ENCODE measurements at regions not wholly inside any gene's neighbourhood (a gene's known extent, or its start where the extent isn't known, plus 50 kb on each side); places are given as distances from the start of the nearest gene placed in this dataset.

GRCh38 chr22:47779474-47779873 lies 1017.0 kb downstream of the TBC1D22A start:
- Histone ChIP-seq H3K79me1 (ENCODE audit: low read depth in 1 of 2, low read length in 2 of 2) (no peaks in the 10 kb centered on the region), H4K5ac (ENCODE audit: low read depth, low read length) (no peak overlapping the region), H3K36me3 (ENCODE audit: control insufficient read depth, insufficient read depth, low read length) (no peaks in the 10 kb centered on the region), H3K9me3 (ENCODE audit: control insufficient read depth, insufficient read depth, low read length) (peaks cover 54% of the 10 kb centered on the region), H2AFZ (replicated peaks; ENCODE audit: low read length, poor library complexity) (no peak overlapping the region), H3K14ac (replicated peaks; ENCODE audit: low read depth, low read length) (no peak overlapping the region), H3K18ac (ENCODE audit: low read depth, low read length) (no peak overlapping the region), H3K4me2 (ENCODE audit: low read depth, low read length) (no peak overlapping the region), H2AK5ac (ENCODE audit: low read depth, low read length) (no peak overlapping the region), H4K8ac (ENCODE audit: low read depth in 2 of 2, low read length in 2 of 2) (no peak overlapping the region), H2BK20ac (ENCODE audit: low read depth, low read length) (no peak overlapping the region), H3K27me3 (ENCODE audit: control insufficient read depth, insufficient read depth, low read length) (no peaks in the 10 kb centered on the region), H2BK5ac (ENCODE audit: low read depth, low read length, poor library complexity, severe bottlenecking) (no peak overlapping the region), H3K9me1 (ENCODE audit: insufficient read depth, low read length) (no peaks in the 10 kb centered on the region), H3K4me1 (ENCODE audit: control insufficient read depth, insufficient read depth, low read length) (no peaks in the 10 kb centered on the region), H3K4ac (ENCODE audit: low read depth, low read length) (no peak overlapping the region), H3K27ac (ENCODE audit: insufficient read depth, low read length) (no peak overlapping the region), H3K9ac (ENCODE audit: low read depth, low read length) (no peak overlapping the region), H3K4me3 (ENCODE audit: insufficient read depth, low read depth, low read length) (no peak overlapping the region), H2BK120ac (ENCODE audit: low read depth, low read length) (no peak overlapping the region), H3K56ac (ENCODE audit: extremely low read depth, insufficient read depth, low read length) (no peak overlapping the region), H3K23ac (ENCODE audit: low read depth, low read length) (no peak overlapping the region), H4K20me1 (ENCODE audit: insufficient read depth, low read length) (no peaks in the 10 kb centered on the region), H2AK9ac (replicated peaks; ENCODE audit: low read depth, low read length, poor library complexity) (no peak overlapping the region), H4K91ac (ENCODE audit: insufficient read depth, low read depth, low read length) (no peak overlapping the region), H2BK15ac (ENCODE audit: low read depth, low read length) (no peak overlapping the region)
- no CpG with 5 or more reads among the region's 7 CpGs for WGBS, 2 experiments (ENCODE audit: extremely low coverage in 2 of 2, insufficient read length in 1 of 2)
- intact Hi-C loops (cut with micrococcal nuclease): no loop called here
- BruUV-seq (replicated peaks): no TSS peak
- ChIA-PET POLR2A (ENCODE audit: unreplicated experiment) (no interaction called here), CTCF (no interaction called here)
- DNase-seq (no peak), ATAC-seq (ENCODE audit: low read depth) (no peak)
- in situ Hi-C loops (cut with MboI; ENCODE audit: low sequenced_read_pairs): no loop called here
- TF ChIP-seq FOS (IDR thresholded peaks at IDR 0.05; ENCODE audit: low read depth, low read length) (no peak), RFX5 (IDR thresholded peaks at IDR 0.05; ENCODE audit: low read depth, low read length) (no peak), MAFK (IDR thresholded peaks at IDR 0.05; ENCODE audit: low read depth, low read length) (no peak), CTCF (conservative IDR thresholded peaks at IDR 0.05; ENCODE audit: low read depth, low read length) (no peak), ELK1 (IDR thresholded peaks at IDR 0.05; ENCODE audit: borderline replicate concordance, low read depth, low read length) (no peak), SMC3 (IDR thresholded peaks at IDR 0.05; ENCODE audit: low read depth, low read length) (no peak), MAZ (IDR thresholded peaks at IDR 0.05; ENCODE audit: borderline replicate concordance, low read depth, low read length) (no peak), NFE2L2 (IDR thresholded peaks at IDR 0.05; ENCODE audit: low read depth, low read length) (no peak), RCOR1 (IDR thresholded peaks at IDR 0.05; ENCODE audit: insufficient replicate concordance, low read length) (no peak)
- dilution Hi-C loops (cut with HindIII; ENCODE audit: low sequenced_read_pairs, unreplicated experiment): no loop called here

Data from IMR-90 (cell line).